GM19035 (cell line): ENCODE measurements at regions not wholly inside any gene's neighbourhood (a gene's known extent, or its start where the extent isn't known, plus 50 kb on each side); places are given as distances from the start of the nearest gene placed in this dataset.
"Not testable (repeated sequence)": the region's sequence is repeated elsewhere in the genome, so short reads cannot be mapped to it uniquely, and the experiment has no call there.

ENCODE experiments used
- ATAC-seq: cut with Tn5 transposase; IDR thresholded peaks from one replicate; pipeline ENCODE4 v1.9.1; 2021; ENCODE audit not compliant: unreplicated experiment

DNA sequence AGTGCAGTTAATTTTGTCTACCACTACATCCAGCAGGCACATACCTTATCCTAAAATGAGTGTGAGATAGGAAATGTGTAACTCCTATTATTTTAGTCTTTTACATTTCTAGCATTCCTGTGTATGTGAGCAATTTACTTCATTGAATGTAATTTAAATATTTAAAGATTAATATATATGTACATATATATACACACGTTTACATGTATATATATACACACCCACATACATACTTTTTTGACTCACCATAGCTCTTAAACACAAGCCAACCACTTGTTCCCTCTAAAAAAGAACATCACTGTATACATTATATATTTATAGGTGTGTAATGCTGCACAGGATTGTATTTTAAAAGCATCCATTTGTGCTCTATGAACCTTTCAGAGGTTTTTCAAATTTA is 425.6 kb upstream of the NECTIN3 start:
- ATAC-seq = no peak

DNA sequence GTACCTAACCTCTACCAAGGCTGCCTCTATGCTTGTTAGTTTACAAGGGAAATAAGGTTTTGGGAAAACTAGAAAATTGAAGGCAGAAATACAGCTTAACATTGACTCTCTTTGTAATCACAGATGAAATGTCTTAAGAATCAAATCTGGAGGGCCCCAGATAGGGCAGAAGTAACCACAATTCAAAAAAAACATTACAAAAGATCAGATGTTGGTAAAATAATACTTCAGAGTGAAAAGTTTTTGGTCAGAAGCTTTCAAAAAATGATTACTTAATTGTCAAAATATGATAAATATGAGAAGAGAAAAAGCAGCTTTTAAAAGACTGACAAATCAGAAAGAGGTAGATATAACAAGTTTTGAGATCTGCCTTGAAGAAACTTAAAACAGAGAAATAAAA is 425.1 kb upstream of the NECTIN3 start:
- ATAC-seq = no peak

DNA sequence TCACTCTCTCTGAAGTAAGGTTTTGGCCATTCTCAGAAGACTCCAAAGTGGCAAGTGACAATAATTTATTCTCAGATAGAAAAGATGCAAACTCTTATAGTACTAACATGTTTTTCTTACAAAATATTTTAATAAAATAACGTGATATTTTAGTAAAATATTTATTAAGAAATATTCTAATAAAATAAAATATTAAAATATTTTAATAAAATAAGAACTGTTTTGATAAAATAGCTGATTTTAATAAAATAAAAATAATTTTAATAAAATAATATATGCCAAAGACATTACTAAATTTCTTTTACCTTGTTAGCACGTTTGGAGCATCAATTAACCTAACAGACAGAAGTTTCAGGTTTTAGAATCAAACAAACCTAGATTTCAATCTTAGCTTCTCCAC is 424.0 kb upstream of the NECTIN3 start:
- no peak for ATAC-seq

DNA sequence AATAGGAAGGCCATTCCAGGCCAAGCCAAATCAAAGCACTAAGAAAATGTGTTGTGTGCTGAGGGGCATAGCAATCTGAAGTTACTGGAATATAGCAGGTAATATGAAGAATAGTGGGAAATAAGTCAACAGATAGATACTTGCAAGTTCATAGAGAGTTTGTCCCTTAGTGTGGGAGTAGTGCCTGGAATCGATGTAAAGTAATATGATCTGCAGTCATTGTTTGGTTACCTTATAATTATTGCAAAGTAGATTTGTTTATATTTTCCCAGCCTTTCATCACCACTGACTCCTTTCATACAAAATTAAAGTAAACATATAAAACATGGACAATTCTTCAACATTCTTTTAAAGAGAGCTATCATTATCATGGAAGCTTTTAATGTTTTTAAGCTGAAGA is 420.9 kb upstream of the NECTIN3 start:
- ATAC-seq = no peak

DNA sequence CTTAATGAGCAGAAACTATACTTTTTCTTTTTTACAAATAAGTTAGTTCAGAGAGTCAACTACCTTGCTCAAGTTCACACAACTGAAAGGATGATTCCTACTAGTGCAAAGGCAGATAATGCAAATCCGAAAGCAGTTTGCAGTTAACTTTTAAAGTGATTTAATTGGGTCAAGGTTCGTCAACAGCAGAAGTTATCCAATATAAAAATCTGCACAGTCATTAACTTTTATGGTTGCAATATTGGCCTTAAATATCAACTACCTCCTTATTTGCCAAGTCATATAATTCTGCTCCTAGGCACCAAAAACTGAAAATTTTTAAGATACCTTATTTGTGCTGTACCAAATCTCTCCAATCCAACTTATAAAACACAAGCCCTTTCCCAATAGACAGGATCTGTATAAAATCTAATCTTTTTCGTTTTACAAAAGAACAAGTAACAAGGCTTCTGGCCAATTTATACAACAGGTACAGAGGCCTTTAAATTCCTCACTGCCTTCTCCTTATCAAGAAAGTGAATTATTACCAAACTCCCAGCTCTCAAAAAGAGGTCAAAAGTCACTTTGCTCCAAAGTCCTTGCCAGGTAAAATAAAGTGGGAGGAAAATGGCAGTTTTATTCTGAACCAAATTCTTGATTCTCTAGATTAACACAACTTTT is 416.6 kb upstream of the NECTIN3 start:
- ATAC-seq = no peak

DNA sequence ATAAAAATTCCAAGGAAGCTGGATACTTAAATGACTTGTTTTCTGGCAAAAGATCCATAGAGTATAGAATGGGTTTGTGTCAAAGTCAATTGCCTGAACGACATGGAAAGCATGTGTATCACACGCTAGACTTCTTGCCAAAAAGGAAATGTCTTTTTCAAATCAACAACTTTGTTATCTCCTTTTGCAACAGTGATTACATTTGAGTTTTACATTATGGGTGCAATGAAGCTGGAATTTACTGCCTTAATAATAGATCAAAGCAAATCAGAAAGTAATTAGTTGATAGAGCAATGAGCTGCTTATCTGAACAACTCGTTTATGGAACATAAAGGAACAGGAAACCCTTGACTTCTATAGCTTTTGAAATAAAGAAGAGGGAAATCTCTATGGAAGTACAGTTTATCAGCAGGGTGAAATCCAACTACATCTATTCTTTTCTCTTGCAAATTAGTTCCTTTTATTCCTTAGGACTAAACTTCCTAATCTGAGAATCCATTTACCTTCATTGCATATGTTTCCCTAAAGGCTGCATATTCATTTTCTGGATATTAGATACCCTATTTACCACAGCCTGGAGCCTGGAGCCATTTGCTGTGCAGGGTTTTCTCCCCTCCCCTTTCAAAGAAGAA is 415.1 kb upstream of the NECTIN3 start:
- ATAC-seq = no peak

DNA sequence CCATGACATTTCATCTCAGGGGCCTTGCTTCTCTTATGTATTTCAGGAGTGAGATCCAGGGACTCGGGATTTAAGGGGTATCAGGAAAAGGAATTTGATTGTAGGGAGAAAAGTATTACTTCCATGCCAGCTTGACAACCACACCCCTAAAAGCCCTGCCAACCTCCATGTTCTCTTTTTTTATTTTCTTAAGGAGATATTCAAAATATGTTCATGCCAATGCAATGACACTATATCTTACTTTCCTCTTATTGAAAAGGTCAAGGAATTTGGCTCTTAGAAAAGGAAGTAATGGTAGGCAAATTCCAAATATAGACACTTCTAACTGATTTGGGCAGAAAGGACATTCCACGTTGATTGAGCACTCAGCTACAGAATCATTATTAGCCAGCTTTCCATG is 407.5 kb upstream of the NECTIN3 start:
- no peak for ATAC-seq

DNA sequence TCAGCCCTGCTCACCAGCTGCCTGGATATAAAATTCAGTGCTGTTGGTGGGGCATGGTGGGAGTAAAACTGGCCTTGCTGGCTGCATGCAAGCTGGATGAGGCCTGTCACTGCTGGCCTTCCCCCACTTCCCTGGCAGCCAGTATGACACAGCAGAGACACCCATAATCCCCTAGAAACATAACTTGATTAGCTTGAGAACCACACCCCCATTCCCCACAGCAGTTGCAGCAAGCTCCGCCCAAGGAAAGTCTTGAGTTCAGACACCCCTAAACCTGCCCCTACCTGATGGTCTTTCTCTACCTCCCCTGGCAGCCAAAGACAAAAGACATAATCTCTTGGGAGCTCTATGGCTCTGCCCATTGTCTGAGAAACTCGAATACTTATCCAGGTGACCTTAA is 405.1 kb upstream of the NECTIN3 start:
- no peak for ATAC-seq

DNA sequence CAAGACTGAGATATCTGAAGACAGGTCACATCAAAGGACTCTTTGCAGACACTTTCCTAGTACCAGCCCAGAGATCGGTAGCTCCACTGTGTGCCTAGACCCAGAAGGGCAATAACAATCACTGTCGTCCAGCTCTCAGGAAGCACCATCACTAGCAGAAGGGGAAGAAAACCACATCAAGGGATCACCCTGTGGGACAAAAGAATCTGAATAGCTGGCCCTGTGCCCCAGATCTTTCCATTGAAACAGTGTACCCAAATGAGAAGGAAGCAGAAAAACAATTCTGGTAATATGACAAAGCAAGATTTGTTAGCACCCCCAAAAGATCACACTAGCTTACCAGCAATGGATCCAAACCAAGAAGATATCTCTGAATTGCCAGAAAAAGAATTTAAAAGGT is 404.4 kb upstream of the NECTIN3 start:
- no peak for ATAC-seq

DNA sequence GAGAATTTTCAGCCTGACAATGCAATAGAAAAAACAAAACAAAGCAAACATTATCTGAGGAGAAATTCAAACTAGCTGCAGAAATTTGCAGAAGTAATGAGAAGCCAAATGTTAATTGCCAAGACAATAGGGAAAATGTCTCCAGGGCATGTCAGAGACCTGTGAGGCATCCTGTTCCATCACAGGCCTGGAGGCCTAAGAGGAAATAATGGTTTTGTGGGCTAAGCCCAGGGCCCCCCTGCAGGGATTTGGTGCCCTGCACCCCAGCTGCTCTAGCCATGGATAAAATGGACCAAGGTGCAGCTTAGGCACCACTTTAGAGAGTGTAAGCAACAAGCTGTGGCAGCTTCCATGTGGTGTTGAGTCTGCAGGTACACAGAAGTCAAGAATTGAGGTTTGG is 401.2 kb upstream of the NECTIN3 start:
- no peak for ATAC-seq

DNA sequence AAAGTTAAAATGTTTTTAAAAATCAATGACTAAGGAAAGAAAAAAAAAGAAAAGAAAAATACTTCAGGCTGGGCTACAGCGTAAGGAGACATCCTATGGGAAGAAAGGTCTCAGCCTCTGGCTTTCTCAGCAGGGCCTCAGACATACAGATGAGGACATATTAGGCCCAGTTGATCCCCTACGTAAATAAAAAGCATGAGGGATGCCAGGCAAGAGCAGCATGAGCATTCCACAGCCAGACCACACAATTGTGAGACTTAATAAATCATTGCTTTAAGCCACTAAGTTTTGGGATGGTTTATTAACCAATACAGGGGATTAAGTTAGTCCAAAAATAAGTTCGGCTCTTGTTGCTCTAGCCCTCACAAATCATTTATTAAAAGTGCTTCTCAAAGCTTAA is 394.1 kb upstream of the NECTIN3 start:
- no peak for ATAC-seq

DNA sequence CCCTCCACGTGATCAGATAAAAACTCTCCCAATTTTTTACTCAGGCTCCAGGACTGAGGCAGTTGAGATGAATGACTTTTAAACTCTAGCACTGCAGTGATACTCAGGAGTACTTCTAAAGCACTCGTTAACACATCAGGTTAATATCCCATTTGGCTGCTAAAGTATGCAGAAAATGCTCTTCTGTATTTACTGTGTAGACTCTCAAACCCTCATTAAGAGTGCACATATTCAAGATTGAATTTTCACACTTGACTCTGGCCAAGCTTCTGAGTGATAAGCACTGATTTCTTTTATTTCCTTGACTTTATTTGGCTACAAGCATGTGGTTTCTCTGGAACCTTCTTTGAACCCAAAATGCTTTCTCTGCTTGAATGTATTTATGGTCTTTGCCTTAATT is 392.3 kb upstream of the NECTIN3 start:
- ATAC-seq = no peak

DNA sequence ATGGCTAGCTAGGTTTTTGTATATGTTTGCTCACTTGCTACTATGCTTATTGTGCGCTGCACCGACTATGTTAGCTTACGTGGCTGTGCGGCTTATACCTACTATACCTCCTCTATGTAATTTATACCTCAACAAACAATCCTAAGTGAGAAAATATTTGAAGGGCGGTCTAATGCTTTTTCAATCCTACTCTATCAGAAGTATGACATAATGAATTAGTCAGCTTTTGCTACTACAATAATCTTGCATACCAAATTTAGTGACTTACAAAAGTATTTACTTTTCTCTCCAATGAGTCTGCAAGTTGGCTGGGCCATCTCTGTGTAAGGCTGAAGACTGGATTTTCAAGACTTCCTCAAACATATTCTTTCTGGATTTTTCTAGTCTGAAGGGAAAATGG is 391.2 kb upstream of the NECTIN3 start:
- no peak for ATAC-seq

DNA sequence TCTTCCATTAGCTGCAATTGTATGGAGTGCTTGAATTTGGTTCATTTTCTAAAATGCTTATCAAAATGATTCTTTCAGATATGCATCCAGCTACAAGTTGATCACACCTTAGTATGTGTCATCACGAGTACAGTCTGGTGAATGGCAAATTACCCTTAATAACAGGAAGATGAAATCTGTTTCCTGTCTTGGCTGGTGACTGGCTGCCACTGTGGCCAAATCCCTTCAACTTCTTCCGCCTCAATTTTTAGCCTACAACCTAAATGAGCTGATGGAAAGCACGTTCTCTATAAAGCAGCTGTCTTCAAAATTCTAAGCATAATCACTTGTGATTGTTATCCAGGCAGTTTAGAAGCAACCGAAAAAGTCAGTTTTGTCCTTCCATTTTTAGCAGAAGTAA is 387.1 kb upstream of the NECTIN3 start:
- ATAC-seq = no peak

DNA sequence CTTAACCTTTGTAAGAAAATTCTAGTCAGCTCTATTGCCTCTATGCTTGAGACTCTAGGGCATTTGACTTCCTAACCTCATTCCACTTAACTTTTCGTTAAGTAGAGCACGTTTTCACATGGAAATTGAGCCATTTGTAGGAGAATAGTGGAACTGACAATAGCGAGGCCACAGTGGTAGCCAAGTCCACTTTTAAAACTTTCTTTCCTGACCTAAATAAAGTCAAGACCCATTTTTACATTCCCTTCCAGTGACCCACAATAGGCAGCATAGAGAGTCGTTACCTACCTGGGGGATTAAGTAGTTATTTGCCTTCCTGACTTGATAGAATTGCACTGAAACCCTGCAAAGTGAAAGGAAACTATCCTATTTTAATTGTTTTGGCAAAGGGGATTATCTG is 386.0 kb upstream of the NECTIN3 start:
- ATAC-seq = no peak

DNA sequence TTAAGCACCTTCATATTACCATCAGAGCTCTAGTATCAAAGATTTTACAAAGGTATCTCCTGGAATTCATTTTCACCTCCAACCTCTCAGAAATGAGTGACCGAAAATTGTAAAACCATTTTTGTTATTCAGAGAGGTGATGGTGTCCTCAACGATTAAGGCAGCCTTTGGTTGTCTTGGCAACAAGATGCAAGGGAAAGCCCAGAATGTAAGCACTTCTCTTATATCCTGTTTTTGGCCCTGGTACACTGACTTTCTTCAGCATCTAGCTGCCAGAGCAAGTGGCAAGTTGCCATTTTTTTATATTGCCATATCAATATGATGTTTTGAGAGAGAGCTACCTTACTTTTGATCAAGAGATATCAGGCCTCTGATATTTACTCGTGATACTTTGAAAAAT is 384.9 kb upstream of the NECTIN3 start:
- ATAC-seq = no peak

DNA sequence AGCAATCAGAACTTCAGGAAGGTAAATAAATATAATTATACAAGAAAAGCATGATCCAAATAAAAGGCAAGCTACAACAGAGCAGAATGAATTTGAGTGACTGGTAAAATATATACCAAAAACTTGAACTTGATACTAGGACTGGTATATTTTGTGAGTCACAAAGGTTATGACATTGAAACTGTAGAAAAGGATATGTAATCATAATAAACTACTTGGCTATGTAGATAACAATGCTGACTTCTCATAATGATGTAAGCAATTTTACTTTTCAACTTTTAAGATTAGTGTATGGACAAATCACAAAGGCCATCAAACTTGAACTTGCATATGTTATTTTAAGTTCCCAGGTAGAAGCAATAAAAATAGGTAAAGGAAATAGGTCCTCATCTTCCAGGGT is 384.5 kb upstream of the NECTIN3 start:
- ATAC-seq = no peak

DNA sequence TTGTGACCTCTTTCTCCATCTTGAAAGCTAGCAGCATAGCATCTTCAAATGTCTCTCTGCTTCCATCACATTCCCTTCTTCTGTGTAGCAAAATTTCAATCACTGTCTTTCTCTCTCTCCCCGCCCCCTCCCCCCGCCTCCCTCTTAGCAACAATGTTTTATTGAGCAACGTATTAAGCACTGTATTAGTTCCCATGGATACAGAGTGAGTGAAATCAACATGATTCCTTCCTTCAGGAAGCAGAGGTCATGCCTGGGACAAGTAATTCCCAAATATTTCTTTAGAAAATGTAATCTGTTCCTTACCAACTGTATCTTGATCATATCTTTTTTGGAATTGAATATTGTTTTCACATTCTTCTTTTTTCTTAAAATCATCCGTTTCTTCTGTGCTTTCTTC is 373.7 kb upstream of the NECTIN3 start:
- ATAC-seq = no peak

DNA sequence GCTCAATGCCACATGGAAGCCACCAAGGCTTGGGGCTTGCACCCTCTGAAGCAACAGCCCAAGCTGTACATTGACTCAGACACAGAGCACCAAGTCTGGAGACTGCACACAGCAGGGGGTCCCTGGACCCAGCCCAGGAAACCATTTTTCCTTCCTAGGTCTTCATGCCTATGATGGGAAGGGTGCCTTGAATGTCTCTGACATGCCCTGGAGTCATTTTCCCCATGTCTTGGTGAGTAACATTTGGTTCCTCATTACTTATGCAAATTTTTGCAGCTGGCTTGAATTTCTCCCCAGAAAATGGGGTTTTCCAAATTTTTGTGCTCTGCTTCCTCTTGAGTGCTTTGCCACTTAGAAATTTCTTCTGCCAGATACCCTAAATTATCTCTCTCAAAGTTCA is 367.3 kb upstream of the NECTIN3 start:
- not testable (repeated sequence) for ATAC-seq

DNA sequence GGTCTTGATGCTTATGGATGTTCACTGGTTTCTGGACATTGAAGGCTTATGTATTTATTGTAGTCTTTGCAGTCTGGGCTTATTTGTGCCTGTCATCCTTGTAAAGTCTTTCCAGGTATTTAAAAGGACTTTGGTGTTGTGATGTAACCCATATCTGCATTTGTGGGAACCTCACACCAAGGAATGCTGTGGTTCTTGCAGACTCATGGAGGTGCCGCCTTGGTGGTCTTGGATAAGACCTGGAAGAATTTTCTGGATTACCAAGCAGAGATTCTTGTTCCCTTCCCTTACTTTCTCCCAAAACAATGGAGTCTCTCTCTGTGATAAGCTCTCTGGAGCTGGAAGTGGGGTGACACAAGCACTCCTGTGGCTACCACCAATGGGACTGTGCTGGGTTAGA is 363.5 kb upstream of the NECTIN3 start:
- ATAC-seq = no peak

DNA sequence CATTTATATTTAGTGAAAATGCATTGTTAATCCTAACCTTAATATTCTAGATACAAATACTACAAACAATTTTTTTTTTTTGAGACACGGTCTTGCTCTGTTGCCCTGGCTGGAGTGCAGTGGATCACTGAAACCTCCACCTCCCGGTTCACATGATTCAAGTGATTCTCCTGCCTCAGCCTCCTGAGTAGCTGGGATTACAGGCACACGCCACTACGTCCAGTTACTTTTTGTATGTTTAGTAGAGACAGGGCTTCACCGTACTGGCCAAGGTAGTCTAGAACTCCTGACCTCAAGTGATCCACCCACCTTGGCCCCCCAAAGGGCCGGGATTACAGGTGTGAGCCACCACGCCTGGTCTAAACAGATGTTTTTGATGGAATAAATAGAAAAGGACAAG is 361.5 kb upstream of the NECTIN3 start:
- ATAC-seq = no peak

DNA sequence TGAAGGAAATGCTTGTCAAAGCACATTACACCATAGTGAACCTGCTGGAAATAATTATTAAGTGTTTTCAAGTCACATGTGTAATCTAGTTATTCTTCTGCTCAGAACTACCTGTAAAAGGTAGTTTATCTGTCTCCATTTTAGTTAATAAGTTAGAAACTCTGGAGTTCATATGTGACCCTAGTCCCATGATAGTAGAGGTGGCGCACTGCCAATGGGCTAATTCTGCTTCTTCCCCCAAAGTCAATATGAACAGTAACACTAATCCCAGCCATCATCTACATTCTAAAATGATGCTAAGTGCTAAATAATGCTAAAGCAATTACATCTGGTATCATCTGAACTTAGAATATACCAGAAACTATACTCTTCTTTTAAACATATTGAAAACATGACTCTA is 361.0 kb upstream of the NECTIN3 start:
- ATAC-seq = no peak

DNA sequence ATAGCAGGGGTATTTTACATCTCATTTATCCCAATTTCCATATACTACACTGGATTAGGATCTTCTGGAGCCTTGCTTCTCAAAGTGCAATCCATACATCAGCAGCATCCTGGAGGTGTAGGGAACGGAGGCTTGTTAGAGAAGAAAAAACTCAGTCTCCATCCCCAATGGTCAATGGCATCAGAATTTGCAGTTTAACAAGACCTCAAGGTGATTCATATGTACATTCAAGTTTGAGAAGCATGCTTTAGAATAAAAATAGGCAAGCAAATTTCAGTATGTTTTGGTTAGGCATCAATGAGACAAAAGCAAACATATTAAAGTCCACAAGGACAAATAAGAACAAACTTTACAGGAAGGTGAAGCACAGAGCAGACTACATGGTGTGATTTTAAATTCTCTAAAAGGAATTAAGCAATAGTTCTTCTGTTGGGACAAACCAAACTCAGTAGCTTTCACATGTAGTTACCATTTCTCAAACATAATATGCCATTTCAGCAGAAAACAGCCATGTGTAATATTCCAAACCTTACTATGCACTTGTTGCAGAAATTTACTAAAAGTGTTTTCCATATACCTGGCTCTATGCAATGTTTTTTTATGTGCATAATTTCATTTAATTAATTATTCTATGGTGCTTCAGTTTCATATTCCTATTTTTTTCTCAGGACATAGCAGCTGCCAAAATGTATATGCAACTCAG is 360.3 kb upstream of the NECTIN3 start:
- ATAC-seq = no peak
